GM18499 (cell line): ENCODE measurements at regions not wholly inside any gene's neighbourhood (a gene's known extent, or its start where the extent isn't known, plus 50 kb on each side); places are given as distances from the start of the nearest gene placed in this dataset.
"Not testable (repeated sequence)": the region's sequence is repeated elsewhere in the genome, so short reads cannot be mapped to it uniquely, and the experiment has no call there.

Experiments
- ATAC-seq: cut with Tn5 transposase; IDR thresholded peaks from one replicate; pipeline ENCODE4 v1.9.1; 2021; ENCODE audit warnings: moderate number of reproducible peaks; ENCODE audit not compliant: insufficient read depth, unreplicated experiment

- ATAC-seq, result no peak
These were observed 487.4 kb upstream of the ADGRL2 start for GRCh38 chr1:81313289-81313688.

DNA sequence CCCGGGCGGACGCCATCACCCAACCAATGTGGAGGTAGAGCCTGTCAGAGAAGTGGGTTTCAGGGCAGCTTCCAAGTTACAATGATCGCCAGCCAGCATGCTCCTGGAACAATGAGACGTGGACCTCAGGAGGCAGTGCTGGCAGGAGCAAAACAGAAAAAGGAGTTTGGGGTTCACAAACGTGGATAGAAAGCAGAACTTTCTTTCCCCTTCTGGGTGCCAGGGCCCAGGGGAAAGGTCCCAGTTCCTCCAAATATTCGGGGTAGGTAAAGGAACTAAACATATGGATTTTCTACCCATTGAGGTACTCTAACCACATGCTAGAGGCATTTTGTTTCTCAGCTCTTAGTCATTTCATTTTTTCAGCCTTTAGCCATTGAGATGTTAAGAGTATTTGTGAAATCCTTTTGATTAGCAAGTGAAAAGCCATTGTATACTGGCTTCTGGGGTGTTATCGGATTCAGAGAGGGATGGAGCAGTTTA lies 488.4 kb upstream of the ADGRL2 start:
- no peak for ATAC-seq

- ATAC-seq, result no peak
These were observed 490.5 kb upstream of the ADGRL2 start for GRCh38 chr1:81310250-81310649.

- no peak for ATAC-seq
These were observed 492.5 kb upstream of the ADGRL2 start for GRCh38 chr1:81308191-81308590.

DNA sequence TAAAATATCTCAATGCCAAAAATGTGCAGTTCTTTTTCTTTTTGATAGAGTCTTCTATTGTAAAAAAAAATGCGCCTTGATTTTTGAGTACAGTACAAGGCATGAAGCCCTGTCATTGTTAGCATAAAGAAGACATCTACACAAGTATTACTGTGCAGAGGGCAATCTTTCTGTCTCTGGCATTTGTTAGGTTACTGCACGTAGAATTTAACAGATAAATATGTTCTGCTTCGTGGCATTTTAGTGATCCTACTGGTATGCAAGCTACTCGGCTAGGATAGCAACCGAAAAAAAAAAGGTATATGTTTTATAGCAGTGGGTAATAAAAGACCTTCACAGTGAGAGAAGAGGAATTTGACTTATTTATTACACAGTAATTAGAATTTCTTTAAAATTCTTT lies 492.9 kb upstream of the ADGRL2 start:
- no peak for ATAC-seq

- ATAC-seq, result peak; percentile 58
These were observed 494.7 kb upstream of the ADGRL2 start for GRCh38 chr1:81305997-81306452.

- ATAC-seq, result no peak
These were observed 496.5 kb upstream of the ADGRL2 start for GRCh38 chr1:81304187-81304586.

GRCh38 chr1:81299892-81300291 lies 500.8 kb upstream of the ADGRL2 start:
- no peak for ATAC-seq

DNA sequence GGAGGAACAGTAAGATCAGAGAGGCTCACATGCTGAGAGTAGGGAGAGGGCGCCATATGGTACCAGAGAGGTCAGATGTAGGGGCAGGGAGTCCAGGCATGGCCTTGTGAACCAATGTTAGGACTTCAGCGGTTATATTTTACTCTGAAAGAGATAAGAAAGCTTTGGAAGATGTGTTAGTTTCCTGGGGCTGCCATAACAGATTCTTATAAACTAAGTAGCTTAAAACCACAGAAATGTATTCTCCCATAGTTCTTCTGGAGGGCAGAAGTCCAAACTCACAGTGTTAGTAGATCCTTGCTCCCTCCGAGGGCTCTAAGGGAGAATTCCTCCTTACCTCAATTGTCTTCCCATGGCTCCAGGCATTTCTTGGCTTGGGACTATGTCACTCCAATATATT lies 502.5 kb upstream of the ADGRL2 start:
- ATAC-seq, result no peak

GRCh38 chr1:81296601-81297000 lies 504.1 kb upstream of the ADGRL2 start:
- no peak for ATAC-seq

DNA sequence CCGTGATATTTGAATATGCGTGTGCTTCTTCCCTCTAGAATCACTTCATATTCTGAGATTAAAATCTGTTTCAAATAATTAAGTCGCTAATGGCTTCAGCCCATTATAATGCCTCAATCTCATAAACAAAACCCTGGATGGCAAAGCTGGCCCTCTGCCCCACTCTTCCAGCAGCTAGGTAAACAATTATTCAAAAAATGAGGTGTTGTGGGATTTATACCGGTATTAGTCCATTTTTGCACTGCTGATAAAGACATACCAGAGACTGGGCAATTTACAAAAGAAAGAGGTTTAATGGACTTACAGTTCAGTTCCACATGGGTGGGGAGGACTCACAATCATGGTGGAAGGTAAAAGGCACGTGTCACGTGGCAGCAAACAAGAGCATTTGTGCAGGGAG lies 510.4 kb upstream of the ADGRL2 start:
- no peak for ATAC-seq

- no peak for ATAC-seq
These were observed 512.0 kb upstream of the ADGRL2 start for GRCh38 chr1:81288689-81289088.

GRCh38 chr1:81287411-81288080 lies 513.2 kb upstream of the ADGRL2 start:
- ATAC-seq, result no peak

DNA sequence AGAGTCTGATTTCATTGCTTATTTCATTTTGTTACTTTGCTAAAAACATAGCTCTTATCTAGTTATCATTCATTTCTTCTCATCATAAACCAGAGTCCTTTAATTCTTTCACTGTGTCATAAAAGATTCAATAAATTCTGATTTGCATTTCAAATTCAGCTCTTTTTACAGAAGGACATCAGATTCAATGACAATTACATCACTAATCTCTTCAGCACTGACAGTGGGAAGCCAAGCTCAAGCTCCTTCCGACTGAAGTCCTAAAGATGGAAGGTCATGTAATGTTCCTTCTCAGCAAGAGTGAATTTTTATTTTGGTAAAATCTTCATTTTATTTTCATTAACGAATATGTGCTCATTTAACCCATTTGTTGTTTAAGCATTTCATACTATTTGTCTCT lies 530.7 kb upstream of the ADGRL2 start:
- ATAC-seq, result no peak

DNA sequence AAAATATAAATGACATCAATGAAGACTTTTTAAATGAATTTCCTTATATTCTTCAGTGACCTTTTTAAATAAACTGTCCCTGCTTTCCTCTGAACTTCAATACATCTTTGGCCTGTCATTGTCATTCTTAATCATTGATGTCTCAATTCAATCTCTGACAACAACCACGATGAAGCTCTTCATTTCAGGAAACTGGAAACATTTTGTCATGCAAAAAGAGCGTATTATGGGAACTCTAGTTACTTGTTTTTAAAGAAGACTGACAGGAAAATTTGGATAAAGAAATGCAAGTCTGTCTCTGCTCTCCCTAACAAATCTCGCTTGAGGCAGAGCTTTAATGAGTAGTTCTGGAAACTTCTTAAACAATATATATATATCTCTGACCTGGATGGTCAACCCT lies 535.8 kb upstream of the ADGRL2 start:
- ATAC-seq, result no peak

GRCh38 chr1:81259625-81260411 lies 540.9 kb upstream of the ADGRL2 start:
- no peak for ATAC-seq

DNA sequence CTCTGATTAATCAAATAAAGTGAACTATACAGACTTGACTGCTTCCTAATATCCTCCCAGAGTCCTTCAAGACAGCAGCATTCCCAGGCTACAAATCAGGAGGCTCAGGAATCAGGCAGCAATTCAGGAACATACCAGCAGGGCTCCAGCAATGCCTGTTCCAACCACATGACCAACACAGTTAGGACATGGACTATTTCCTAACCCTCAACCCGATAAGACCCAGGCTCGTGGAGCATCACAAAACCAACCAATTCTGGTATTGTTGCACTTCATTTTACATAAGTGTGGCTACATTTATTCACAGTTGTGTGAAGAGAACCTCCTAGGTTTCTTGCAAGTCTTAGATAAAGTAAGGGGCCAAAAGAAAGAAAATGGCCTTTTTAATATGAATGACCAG lies 546.2 kb upstream of the ADGRL2 start:
- no peak for ATAC-seq

DNA sequence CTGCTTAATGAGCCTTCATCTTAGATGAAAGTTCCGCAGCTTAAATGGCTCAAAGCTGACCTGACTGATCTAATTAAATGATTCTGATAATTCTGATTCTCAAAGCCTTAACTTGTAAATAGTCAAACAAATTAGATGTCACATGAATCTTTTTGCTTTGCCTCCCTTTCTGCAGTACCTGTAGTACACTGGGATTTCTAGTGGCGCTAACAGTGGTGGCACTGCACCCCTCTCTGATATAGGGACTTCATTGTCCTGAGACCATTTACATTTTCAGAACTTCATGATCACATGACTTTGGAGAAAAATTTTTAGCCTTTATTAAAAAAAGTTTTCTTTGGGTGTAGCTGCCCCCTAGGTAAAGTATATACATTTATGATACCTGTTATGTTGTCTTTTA lies 546.7 kb upstream of the ADGRL2 start:
- ATAC-seq, result no peak

- ATAC-seq, result no peak
These were observed 548.1 kb upstream of the ADGRL2 start for GRCh38 chr1:81252471-81253151.

- ATAC-seq, result not testable (repeated sequence)
These were observed 549.9 kb upstream of the ADGRL2 start for GRCh38 chr1:81250825-81251224.

- ATAC-seq, result not testable (repeated sequence)
These were observed 555.5 kb upstream of the ADGRL2 start for GRCh38 chr1:81245084-81245715.
